ENCODE measurements at regions not wholly inside any gene's neighbourhood (a gene's known extent, or its start where the extent isn't known, plus 50 kb on each side); places are given as distances from the start of the nearest gene placed in this dataset.
A peak's percentile ranks its signal among the peaks of the same experiment; 100 is the strongest.

DNA sequence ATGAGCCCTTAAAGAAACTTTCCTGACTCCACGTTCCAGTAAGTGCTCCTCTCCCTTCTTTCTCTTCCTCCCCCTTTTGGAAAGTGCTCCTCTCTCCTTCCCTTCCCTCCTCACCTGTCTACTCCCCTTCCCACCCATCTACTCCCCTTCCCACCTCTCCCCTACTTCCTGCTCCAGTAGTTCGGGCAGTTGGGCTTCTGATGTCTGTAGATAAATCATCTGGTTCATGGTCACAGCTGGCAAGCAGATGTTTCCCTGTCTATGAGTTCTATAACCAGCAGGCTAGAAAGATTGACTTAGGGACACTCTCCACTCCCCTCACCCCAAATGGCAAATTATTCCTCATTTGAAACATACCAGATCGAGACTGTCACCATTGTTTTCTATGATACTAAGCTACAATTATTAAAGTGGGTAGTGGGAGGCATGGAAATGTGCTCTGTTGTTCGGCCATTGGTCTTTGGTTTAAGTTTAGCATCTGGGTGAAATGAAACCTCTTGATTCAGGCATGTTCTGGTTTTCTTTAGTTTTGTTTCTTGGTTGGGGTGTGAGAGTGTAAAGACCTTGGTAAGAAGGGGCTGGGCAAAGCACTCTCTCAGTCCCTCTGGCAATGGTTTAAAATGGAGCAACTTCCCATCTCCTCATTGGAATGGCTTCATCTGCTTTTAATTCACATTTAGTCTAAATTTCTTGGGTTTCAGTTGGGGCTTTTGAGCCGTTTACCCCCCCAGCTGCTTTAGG, 413.2 kb upstream of the SPRED2 start:
- intact Hi-C loops (cut with micrococcal nuclease), result no loop called here
- no peak for DNase-seq
- no peak for ATAC-seq

DNA sequence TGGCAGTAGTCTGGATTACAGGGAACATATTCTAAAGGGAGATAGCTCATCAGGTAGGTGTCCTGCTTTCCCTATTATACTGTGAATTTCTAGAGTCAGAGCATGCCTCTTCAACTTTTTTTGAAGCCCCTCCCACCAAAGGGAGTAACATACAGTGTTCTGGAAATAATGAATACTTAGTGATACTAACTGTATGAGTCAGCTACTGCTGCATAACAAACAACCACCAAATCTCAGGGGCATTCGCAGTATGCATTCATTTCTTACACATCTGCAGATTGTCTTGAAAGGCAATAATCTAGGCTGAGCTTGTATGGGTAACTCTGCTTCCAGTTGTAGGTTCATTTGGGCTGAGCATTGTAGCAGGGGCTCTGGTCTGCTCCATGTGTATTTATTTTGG, 409.7 kb upstream of the SPRED2 start:
- ATAC-seq, result no peak
- DNase-seq, result no peak
- intact Hi-C loops (cut with micrococcal nuclease), result no loop called here

DNA sequence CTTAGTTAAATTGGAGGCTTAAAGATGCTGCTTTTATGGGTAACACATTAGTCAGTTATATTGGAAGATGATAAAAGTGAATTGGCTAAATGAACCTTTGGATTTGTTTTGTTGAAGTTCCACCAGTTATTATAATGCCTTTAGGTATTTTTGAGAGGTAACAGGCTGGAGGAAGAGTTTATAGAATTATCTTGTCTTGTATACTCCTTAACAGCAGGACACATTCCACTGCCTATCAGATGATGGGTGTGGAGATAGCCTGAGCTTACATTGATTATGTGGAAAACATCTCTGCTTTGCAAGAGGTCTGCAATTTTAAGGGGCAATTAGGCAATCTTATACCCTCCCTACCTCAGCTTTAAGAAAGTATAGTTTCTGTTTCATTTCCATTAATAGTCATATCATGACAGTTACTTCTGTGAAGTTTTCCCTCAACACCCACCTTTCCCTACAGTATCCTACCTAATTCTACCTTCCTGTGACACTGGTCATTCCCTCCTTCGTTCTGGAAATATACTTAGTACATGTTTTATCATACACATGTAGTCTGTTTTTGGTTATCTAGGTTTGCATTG, 403.7 kb upstream of the SPRED2 start:
- DNase-seq, result no peak
- ATAC-seq, result no peak
- intact Hi-C loops (cut with micrococcal nuclease), result no loop called here

DNA sequence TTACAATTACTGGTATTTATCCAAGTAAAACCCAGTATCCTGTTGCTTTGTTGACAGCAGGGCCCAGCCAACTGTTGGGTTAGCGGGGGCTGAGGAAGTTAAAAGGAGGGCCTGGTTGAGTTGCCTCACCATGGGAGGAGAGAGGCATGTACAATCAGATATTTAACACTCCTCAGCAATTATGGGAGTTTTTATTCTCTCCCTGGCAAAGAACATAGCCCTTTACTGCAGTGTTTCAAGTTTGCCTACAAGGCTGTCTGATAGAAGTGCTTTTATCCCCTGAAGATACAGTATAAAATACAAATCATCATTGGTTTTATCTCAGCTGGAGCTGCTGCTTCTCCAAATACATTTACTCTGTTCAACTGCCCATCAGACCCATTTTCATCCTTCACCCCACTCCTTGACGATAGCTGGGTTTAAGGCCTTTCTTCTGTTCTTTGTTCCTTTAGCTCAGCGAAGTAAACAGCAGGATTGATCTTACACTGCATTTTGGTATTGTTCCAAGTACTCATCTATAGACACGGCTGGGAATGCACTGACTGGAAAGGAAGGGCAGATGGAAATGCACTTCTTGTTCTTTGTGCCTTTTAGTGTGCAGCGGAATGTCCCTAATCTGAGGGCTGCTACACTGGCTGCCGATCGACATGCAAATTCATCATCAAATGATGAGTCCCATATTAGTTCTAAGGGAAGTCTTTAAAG, 402.5 kb upstream of the SPRED2 start:
- DNase-seq (no peak), ATAC-seq (no peak)
- intact Hi-C loops (cut with micrococcal nuclease), result no loop called here

DNA sequence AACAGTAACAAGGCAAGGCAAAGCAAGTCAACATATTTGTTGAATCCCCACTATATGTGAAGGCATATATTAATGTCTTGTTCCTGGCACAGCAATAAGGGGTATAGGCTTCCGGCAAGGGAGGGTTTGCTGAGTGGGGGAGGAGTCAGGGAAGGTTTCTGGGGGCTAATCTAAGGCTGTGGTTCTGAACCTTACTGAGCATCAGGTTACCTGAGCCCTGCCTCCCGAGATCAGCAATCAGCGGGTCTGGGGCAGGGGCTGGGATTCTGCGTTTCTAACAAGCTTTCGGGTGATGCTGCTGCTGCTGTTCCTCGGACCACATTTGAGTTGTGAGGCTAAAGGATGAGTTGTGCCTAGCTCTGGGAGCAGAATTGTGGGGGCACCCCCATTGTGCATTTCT, 401.7 kb upstream of the SPRED2 start:
- ATAC-seq (no peak), DNase-seq (no peak)
- intact Hi-C loops (cut with micrococcal nuclease), result no loop called here

DNA sequence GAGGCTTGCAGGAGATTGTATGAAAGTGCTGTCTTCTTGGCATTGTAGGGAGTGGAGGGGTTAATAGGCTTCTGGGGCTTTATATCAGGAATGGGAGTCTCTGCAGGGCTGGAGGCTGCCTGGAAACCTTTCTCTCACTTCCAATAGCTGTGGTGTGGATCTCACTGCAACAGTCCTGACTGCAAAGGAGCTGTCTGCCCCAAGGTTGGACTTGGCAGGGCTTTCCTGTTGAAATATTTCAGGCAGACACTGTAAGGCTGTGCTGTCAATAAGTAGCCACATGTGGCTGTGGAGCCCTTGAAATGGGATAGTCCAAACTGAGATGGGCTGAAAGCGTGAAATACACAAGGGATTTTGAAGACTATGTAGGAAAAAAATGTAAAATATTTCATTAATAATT, 399.1 kb upstream of the SPRED2 start:
- ATAC-seq, result peak; percentile 89
- intact Hi-C loops (cut with micrococcal nuclease), result no loop called here
- peak; percentile 36 for DNase-seq

DNA sequence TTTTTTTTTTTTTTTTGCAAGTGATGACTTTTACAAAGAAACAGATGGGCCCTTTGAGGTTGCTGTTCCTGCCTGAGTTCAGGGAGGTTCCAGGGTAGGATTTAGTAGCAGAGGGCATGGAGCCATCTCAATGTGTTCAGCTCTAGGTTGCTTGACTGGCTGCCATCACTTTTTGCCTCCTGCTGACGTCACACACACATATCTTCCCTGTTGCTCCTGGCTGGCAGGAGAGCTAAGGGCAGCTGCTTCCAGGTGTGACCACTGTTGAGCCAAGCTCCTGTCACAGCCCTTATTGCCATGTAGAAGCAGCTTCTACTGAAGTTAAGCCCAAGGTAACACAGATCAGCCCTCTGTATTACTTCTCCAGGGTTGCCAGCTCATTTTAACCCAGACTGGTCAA, 394.2 kb upstream of the SPRED2 start:
- ATAC-seq, result peak; percentile 36
- peak; percentile 17 for DNase-seq
- intact Hi-C loops (cut with micrococcal nuclease), result no loop called here

DNA sequence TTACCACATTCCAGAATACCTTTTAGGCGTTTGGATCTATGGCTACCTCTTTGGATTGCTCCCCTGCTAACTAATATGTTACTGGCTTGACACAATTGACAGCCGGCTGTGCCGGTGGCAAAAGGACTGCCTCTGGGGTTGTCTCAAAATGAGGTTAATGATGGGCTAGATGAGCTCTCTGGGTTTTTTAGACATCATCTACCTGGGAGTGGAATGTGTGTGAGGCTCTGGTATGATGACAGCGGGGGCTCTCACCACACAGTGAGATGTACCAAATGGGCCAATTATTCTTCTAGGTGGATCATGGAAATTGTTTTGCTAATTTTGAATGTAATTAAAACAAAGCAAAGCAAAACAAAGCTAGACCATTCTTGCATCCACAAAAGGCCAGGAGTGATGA, 391.1 kb upstream of the SPRED2 start:
- intact Hi-C loops (cut with micrococcal nuclease), result no loop called here
- DNase-seq, result no peak
- no peak for ATAC-seq

DNA sequence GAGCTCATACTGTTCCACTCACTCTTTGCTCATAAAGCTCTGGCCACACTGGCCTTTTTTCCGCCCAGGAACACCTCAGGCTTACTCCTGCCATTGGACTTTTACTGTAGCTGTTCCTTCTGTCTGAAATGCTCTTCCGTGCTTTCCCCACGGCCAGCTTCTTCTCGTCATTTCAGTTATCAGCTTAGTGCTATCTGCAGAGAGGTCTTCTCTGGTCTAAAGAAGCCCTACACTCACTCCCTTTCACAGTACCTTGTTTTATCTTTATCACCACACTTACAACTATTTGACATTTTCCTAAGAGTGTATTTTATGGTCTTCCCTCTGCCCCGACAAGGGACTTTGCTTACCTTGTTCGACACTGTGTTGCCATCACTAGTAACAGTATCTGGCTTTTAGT, 388.1 kb upstream of the SPRED2 start:
- ATAC-seq (no peak), DNase-seq (no peak)
- intact Hi-C loops (cut with micrococcal nuclease), result no loop called here

DNA sequence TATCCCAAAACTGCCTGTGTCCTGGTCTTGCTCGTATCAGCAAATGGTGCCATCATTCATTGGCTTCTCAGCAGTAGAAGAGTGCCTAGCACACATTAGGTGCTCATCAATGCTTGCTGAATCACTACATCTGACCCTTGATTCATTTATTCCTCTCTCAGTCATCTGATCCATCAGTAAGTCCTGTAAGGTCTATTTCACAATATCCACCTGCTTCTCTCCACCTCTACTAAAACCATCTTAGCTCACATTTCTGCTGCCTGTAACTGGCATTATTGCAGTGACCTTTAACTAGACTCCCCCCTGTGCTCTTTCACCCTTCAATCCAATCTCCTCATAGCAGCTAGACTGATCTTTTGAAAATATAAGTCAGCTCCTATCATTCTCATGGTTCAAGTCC, 387.6 kb upstream of the SPRED2 start:
- no peak for ATAC-seq
- DNase-seq, result no peak
- intact Hi-C loops (cut with micrococcal nuclease), result no loop called here

DNA sequence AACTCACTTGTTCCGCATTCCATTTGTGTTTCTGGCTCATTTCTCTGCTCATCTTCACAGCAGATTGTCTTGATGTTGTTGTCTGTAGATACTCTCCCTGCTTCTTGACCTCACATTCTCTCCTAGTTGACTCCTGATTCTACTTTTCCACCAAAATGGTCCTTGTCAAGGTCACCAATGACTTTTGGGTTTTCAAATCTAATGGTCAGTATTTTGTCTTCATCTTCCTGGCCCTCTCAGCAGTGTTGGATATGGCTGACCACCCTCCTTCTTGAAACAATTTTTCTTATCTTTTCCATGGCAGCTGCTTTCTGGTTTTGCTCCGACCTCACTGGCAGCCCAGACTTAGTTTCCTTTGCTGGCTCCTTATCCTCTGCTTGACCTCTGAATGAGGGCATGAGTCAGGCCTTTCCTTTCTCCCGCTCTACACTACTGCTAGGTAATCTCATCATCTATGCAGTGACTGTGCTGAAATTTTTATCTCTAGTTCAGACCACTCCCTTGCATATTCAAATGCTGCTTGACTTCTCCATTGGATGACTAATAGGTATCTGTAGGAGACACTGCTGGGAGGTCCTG, 386.6 kb upstream of the SPRED2 start:
- intact Hi-C loops (cut with micrococcal nuclease), result no loop called here
- ATAC-seq (no peak), DNase-seq (no peak)

DNA sequence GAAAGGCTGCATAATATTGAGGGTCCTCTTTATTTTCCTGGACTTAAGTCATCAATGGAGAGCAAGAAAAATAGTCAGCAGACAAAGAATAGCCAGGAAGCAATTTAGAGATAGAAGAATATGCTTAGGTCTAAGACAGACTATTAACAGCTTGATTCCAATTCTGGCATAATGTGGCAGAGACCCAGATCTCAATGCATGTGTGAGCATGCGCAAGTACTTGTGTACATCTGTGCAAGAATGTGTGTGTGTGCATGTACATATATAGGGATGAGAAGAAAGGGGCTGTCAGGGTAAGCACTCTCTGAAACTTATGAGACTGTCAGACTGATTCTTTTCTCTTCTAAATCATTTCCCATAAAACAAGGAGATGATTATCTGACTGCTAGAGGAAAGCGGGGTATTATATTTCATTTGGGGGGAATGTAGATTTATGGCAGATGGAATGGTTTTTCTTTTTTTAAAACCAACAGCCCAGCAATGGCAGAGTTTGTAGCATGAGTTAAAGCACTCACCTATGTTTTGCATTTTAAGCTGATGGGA, 381.3 kb upstream of the SPRED2 start:
- intact Hi-C loops (cut with micrococcal nuclease), result no loop called here
- ATAC-seq (no peak), DNase-seq (no peak)

DNA sequence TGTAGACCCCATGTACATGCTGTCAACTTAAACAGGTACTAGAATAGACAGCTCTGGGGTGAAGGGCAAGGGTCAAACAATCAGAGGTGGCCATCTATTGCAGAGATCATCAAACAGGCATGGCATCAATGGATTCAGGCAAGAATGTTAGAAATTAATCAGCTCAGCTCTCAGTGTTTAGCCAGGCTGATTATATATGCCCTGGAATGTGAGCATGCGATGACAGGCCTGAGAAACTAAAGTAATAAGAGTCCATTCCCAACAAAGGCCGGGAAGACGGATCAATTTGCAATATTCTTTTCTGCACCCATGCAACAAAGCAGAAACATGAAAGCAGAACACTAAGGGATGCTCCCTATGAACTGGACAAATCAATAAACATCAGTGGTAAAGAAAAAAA, 380.5 kb upstream of the SPRED2 start:
- no peak for ATAC-seq
- DNase-seq, result no peak
- intact Hi-C loops (cut with micrococcal nuclease), result no loop called here

DNA sequence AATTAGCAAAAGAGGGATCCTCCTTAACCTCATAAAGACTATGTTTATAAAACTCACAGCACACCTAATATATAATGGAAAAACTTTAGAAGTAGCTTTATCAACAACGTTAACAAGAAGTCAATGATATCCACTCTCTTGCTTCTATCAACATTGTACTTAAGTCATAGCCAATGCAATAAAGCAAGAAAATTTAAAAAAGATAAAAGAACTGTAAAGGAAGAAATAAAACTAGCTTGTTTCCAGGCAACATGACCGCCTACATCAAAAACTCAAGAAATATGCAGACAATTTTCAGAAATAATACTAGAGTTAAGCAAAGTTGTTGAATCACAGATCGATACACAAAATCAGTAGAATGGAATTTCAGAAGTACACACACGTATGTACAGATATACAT, 375.5 kb upstream of the SPRED2 start:
- intact Hi-C loops (cut with micrococcal nuclease), result no loop called here
- ATAC-seq (no peak), DNase-seq (no peak)

DNA sequence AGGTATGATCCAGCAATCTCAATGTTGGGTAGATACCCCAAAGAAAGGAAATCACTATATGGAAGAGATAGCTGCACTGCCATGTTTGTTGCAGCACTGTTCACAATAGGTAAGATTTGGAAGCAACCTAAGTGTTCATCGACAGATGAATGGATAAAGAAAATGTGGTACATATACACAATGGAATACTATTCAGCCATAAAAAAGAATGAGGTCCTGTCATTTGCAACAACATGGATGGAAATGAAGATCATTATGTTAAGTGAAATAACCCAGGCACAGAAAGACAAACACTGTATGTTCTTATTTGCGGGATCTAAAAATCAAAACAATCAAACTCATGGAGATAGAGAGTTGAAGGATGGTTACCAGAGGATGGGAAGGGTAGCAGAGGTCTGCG, 372.4 kb upstream of the SPRED2 start:
- no peak for ATAC-seq
- no peak for DNase-seq
- intact Hi-C loops (cut with micrococcal nuclease), result no loop called here

DNA sequence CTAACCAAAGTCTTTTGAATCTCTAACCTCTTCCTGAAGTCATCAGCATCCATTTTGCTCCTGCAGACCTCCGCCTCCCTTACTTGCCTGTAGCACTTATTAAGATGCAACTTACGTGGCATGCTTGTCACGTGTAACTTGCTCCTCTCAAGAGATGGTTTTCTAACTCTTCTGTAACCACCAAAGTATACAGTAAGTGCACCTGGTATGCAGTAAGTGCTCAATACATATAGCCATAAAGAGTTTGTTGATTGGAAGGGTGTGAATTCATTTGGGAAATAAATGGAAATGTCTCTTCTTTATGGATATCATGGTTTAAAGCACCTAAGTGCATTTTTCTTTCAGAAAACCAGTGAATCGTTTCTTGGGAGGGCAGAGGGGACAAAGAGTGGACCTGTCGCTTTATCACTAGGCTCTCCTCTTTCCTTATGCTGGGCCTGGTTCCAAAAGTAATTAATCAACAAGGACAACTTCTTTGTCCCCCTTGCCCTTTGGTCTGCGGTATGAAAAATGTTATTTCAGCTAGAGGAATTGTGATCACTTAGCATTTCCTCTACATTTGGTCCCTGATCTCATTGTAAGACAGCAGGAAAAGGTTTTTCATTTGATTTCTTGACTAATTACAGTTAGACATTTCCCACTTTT, 370.0 kb upstream of the SPRED2 start:
- intact Hi-C loops (cut with micrococcal nuclease), result no loop called here
- ATAC-seq, result no peak
- no peak for DNase-seq

DNA sequence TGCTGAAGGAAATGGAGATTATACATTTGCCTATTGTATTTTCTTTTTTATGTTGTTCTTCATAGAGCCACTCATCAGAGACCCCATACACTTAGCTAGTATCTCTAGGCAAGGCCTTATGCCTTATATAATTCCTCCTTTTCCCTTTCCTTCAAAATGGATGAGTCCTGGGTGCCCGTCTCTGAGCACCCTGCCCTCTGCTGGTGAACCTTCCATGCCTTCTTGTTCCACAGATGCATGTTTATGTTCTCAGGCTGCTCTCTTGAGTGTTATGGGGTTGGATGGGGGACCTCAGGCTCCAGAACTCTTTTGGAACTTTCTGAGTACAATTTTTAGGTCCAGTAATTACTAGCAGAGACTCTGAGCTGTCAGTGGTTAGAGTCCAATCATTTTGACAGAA, 368.6 kb upstream of the SPRED2 start:
- no peak for DNase-seq
- intact Hi-C loops (cut with micrococcal nuclease), result no loop called here
- ATAC-seq, result no peak

DNA sequence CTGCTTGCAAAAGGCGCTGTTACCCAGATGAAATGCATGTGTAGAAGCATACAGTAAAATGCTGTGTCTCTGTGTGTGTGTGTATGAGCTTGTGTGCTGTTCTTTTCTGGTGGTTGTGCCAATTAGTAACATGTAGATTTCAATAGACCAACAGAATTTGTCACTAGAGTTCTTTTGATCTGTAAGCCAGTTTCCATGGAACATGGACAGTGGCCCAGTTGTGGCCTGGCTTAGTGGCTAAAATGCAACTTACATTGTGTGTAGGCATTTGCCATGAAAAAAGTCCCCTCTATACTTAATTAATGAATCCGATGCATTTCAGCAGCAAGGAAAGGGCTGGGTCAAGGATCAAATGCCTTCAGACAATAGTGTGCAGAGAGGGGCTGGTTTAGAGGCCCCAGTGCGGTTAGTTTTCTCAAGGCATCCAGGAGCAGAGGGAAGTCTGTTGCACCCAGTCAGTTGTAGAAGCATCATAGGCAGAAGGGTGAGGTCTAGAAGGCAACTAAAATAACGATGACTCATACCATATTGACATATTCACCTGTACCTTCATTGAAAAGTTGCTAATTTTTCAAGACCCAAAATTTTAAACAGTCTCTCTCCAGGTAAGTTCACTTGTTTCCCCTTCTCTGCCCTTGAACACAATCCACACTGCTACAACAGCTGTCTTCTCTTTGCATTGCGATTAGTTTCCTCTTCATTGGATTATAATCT, 366.9 kb upstream of the SPRED2 start:
- DNase-seq, result no peak
- intact Hi-C loops (cut with micrococcal nuclease), result no loop called here

DNA sequence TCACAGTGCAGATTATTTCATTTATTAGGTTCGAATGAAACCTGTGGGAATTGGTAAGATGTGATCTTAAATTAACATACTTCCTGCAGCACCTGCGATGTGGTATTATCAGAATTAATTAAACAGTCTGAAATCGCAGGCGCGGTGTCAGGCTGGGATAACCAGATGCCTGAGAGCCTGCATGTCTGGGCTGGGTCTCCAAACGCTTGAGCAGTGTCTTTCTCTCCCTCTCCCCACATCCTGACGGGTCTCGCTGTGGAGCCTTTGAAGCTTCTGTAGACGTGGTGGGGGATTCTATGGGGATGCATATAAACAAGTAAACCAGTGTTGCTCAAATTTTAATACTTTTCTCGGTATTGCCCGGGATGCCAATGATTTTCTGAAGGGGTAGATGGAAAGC, 366.2 kb upstream of the SPRED2 start:
- ATAC-seq, result no peak
- no peak for DNase-seq
- intact Hi-C loops (cut with micrococcal nuclease), result no loop called here

More for the DNA sequence above, 366.9 kb upstream of the SPRED2 start:
- ATAC-seq, result no peak

Data from left ventricle myocardium superior (tissue), 1 donor.